ENCODE measurements at regions not wholly inside any gene's neighbourhood (a gene's known extent, or its start where the extent isn't known, plus 50 kb on each side); places are given as distances from the start of the nearest gene placed in this dataset.

DNA sequence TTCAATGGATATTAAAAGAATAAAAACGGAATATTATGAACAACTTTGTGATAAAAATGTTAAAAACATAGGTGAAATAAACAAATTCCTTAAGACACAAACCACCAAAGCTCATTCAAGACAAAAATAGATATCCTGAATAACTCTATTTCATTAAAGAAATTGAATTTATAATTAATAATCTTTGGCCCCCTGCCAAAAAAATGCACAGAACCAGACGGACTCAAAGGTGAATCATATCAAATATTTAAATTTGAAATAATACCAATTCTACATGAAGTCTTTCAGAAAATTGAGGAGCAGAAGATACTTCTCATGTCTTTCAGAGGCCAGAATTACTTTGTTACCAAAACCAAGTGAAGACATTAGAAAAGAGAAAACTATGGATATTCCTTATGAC lies 128.3 kb upstream of the KLHL29 start:
- no peak for DNase-seq (ENCODE audit: low read depth)
- TF ChIP-seq, protein P1, sequence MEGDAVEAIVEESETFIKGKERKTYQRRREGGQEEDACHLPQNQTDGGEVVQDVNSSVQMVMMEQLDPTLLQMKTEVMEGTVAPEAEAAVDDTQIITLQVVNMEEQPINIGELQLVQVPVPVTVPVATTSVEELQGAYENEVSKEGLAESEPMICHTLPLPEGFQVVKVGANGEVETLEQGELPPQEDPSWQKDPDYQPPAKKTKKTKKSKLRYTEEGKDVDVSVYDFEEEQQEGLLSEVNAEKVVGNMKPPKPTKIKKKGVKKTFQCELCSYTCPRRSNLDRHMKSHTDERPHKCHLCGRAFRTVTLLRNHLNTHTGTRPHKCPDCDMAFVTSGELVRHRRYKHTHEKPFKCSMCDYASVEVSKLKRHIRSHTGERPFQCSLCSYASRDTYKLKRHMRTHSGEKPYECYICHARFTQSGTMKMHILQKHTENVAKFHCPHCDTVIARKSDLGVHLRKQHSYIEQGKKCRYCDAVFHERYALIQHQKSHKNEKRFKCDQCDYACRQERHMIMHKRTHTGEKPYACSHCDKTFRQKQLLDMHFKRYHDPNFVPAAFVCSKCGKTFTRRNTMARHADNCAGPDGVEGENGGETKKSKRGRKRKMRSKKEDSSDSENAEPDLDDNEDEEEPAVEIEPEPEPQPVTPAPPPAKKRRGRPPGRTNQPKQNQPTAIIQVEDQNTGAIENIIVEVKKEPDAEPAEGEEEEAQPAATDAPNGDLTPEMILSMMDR (conservative IDR thresholded peaks at IDR 0.05; ENCODE audit: low read length): no peak

DNA sequence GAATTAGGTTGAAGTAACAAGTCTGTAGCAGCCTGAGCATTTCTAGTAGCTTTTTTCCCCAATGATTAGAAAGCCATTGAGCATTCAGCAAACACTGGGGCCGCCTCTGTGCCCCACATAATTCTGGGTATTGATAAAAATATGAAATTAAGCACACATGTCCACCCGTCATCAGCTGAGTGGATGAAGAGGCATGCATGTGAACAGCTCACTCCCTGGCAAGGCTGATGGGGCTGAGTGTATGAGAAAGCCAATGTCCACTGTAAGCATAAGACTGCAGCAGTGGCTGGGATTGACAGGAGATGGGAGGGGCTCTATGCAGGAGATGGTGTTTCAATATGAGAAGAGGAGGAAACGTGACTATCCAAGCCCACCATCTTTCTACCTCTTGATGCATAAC lies 124.4 kb upstream of the KLHL29 start:
- H3K4me3 ChIP-seq (ENCODE audit: low read length): no peak overlapping the region
- no peak for DNase-seq (ENCODE audit: low read depth)
- TF ChIP-seq, protein P1 (conservative IDR thresholded peaks at IDR 0.05; ENCODE audit: low read length): no peak

More for the DNA sequence above, 128.3 kb upstream of the KLHL29 start:
- no peak overlapping the region for H3K4me3 ChIP-seq (ENCODE audit: low read length)

DNA sequence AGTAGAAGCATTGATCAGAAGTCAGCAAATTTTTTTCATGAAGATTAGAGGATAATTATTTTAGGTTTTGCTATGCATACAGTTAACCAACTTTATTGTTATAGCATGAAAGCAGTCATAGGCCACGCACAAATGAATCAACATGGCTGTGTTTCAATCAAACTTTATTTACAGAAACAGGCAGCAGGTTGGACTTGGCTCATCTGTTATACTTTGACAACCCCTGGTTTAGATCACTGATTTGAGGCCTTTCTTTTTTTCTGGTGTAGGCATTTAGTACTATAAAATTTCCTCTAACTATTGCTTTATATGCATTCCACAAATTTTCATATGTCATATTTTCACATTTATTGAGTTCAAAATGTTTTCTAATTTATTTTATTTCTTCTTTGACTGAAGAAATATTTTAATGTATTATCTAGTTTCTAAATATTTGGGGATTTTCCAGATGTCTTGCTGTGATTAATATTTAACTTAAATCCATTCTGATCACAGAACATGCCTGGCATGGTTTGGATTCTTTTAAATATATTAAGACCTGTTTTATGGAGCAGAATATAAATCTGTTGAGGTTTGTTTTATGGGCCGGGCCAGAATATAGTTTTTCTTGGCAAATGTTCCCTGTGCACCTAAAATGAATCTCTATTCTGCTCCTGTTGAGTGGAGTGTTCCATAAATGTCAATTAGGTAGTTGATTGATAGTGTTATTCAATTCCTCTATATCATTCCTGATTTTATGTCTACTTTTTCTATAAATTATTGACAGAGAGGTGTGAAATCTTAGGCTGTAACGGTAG lies 116.3 kb upstream of the KLHL29 start:
- TF ChIP-seq, protein P1 (conservative IDR thresholded peaks at IDR 0.05; ENCODE audit: low read length): no peak
- DNase-seq (ENCODE audit: low read depth): peak; percentile 12
- no peak overlapping the region for H3K4me3 ChIP-seq (ENCODE audit: low read length)

DNA sequence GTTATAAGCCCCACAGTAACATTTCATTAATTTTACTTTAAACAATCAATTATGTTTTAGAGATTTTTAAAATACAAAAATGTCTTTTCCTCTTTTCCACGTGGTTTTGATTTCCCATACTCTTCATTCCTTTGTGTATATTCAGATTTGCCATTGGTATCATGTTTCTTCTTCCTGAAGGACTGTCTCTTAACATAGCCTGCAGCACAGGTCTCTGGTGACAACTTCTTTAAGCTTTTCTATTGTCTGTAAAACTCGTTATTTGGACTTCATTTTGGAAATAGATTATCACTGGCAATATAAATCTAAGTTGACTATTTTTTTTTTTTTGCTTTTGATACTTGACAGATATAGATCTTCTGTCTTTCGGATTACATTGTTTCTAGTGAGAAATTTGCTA lies 115.2 kb upstream of the KLHL29 start:
- no peak for DNase-seq (ENCODE audit: low read depth)
- TF ChIP-seq, protein P1 (conservative IDR thresholded peaks at IDR 0.05; ENCODE audit: low read length): no peak
- H3K4me3 ChIP-seq (ENCODE audit: low read length): no peak overlapping the region

DNA sequence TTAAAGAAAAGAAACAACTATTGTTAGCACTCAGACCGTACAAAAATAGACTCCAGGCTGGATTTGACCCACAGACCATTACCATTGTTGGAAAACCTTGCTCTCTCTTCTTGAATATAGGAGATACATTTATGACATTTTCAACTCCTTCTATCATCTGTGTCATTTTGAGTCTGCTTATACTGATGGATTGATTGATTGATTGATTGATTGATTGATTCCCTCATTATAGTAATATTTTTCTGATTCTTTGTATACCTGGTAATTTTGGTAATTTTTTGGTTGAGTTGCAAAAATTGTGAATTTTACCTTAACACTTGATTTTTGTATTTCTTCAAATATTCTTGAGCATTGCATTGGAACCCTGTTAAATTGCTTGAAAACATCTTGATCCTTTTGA lies 114.2 kb upstream of the KLHL29 start:
- no peak overlapping the region for H3K4me3 ChIP-seq (ENCODE audit: low read length)
- DNase-seq (ENCODE audit: low read depth): no peak
- TF ChIP-seq, protein P1 (conservative IDR thresholded peaks at IDR 0.05; ENCODE audit: low read length): no peak

DNA sequence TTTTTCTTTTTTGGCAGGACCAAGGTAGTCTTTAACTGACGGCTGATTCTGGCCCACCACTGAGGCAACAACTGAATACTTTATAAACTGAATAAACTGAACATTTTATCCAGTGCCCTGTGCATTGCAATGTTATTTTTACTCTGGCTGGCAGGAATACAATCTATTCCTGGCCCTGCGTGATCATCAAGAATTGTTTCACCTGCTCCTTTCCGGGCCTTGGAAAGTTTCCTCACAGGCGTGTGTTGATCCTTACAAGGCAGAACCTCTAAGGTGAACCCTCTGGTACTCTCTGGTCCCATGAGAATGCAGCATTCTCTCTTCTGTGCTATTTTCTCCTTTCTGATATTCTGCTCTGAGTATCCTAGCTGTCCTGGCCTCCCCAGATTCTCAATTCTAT lies 113.7 kb upstream of the KLHL29 start:
- TF ChIP-seq, protein P1 (conservative IDR thresholded peaks at IDR 0.05; ENCODE audit: low read length): no peak
- H3K4me3 ChIP-seq (ENCODE audit: low read length): no peak overlapping the region
- DNase-seq (ENCODE audit: low read depth): no peak

DNA sequence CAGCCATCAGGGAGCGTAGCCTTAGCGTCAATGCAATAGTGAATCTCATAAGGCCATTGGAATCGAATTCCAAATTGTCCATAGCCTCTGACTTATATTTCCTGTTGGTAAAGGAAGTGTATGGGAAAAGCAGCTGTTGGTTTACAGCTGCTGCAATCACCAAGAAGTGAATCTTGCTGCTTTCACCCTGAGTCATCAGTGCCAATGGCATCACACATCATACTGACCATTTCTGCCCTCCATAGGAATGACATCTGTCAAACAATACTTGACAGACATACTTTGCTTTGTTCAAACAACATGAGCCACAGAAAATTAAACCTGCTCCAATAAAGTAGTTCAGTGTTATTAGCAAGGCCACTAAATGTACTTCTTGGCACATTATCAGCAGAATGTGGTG lies 111.2 kb upstream of the KLHL29 start:
- no peak for DNase-seq (ENCODE audit: low read depth)
- TF ChIP-seq, protein P1 (conservative IDR thresholded peaks at IDR 0.05; ENCODE audit: low read length): no peak
- no peak overlapping the region for H3K4me3 ChIP-seq (ENCODE audit: low read length)

Data from AG10803 (cell line).